Lower lobe of right lung (tissue), 2 donors: ENCODE measurements at regions not wholly inside any gene's neighbourhood (a gene's known extent, or its start where the extent isn't known, plus 50 kb on each side); places are given as distances from the start of the nearest gene placed in this dataset.

ENCODE experiments used
- ATAC-seq, 2 donors: fragments of 200-7000 bp; cut with Tn5 transposase; one replicate each; pipeline ENCODE4 v1.9.1; 2020 to 2022; ENCODE audit warnings: mild to moderate bottlenecking in 2 of 2, moderate library complexity in 2 of 2
- DNase-seq: peaks from one replicate; pipeline ENCODE4 v3.0.0-alpha.2; 2020
- H3K27ac ChIP-seq: fragments of 200-600 bp; one replicate; pipeline ENCODE4 v1.8.0; 2022
- H3K27me3 ChIP-seq: fragments of 200-600 bp; one replicate; pipeline ENCODE4 v1.8.0; 2022; ENCODE audit warnings: low read depth
- H3K36me3 ChIP-seq: fragments of 200-600 bp; one replicate; pipeline ENCODE4 v1.8.0; 2022; ENCODE audit warnings: mild to moderate bottlenecking
- H3K4me1 ChIP-seq: fragments of 200-600 bp; one replicate; pipeline ENCODE4 v1.8.0; 2022
- H3K4me3 ChIP-seq: fragments of 200-600 bp; one replicate; pipeline ENCODE4 v1.8.0; 2022; ENCODE audit warnings: mild to moderate bottlenecking
- H3K9me3 ChIP-seq: fragments of 200-600 bp; one replicate; pipeline ENCODE4 v1.8.0; 2022
- intact Hi-C: fragments of 100-400 bp; cut with DNase I; formaldehyde crosslinking; loops from one replicate; pipeline ENCODE4 v1.11.0; 2022
- TF ChIP-seq, protein P1 (sequence below): fragments of 200-600 bp; IDR thresholded peaks from one replicate; pipeline ENCODE4 v1.8.0; 2022; ENCODE audit warnings: antibody characterized with exemption, mild to moderate bottlenecking
- donor health status: DM: no; HTN: yes; CAD: no; lungs with severe emphysema.

DNA sequence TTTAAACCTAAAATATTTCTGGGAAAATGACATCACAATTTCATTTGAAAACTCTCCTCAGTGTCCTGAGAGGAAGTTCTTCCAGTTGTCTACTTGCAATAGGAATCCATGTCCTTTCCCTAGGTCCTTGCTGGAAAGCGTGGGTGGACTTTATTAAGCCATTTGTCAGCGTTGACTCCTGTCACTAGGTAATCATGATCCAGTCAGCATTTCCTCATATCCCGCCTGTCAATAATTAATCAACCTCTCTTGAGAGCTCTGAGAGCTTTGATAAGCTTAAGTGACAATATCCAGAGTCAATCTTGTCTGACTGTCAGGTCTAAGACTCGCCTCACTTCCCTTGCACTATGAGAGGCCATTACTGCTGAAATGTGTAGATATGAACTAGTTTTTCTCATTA lies 107.2 kb upstream of the SLIT3 start:
- Histone ChIP-seq H3K36me3 (no peaks in the 10 kb centered on the region), H3K9me3 (no peaks in the 10 kb centered on the region), H3K4me1 (no peaks in the 10 kb centered on the region), H3K27me3 (no peaks in the 10 kb centered on the region), H3K4me3 (no peak overlapping the region), H3K27ac (no peak overlapping the region)
- DNase-seq (no peak), ATAC-seq (no peak)
- TF ChIP-seq, protein P1, sequence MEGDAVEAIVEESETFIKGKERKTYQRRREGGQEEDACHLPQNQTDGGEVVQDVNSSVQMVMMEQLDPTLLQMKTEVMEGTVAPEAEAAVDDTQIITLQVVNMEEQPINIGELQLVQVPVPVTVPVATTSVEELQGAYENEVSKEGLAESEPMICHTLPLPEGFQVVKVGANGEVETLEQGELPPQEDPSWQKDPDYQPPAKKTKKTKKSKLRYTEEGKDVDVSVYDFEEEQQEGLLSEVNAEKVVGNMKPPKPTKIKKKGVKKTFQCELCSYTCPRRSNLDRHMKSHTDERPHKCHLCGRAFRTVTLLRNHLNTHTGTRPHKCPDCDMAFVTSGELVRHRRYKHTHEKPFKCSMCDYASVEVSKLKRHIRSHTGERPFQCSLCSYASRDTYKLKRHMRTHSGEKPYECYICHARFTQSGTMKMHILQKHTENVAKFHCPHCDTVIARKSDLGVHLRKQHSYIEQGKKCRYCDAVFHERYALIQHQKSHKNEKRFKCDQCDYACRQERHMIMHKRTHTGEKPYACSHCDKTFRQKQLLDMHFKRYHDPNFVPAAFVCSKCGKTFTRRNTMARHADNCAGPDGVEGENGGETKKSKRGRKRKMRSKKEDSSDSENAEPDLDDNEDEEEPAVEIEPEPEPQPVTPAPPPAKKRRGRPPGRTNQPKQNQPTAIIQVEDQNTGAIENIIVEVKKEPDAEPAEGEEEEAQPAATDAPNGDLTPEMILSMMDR = no peak
- intact Hi-C loops = no loop called here

DNA sequence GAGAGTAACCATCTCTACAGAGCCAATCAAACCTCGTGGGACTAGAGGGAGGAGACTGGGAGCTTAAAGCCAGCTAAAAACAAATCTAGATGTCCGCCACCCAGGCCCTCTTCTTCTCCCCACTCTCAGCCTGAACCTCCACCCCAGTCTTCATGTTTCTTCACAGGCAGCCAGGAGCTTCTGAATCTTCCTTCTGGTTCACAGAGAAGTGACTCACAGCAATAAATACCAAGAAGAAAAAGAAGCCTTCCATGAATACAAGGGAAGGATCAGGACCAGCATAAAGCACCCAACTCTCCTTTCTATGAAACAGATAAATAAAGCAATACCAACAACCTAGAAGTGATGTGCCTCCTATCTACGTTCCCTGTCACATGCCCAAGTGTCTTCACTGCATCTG lies 103.3 kb upstream of the SLIT3 start:
- DNase-seq (no peak), ATAC-seq (no peak)
- intact Hi-C loops = no loop called here
- Histone ChIP-seq H3K27ac (no peak overlapping the region), H3K9me3 (no peaks in the 10 kb centered on the region), H3K4me3 (no peak overlapping the region), H3K4me1 (no peaks in the 10 kb centered on the region), H3K27me3 (no peaks in the 10 kb centered on the region), H3K36me3 (no peaks in the 10 kb centered on the region)
- TF ChIP-seq, protein P1 = no peak

DNA sequence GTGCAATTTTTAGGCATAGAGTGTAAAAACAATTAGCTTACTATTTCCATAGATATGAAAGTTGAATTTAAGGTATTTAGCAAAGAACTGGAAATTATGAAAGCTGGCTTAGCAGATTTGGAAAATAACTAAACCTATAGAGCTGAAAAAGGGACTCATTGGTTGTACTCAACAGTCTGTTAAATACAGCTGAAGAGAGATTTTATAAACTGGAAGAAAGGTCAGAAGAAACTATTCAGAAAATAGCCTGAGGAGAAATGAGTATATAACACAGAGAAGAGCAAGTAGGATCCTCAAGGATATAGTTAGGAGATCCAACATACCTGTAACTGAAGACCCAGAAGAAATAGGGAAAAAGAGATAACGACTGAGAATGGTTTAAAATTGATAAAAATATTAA lies 97.6 kb upstream of the SLIT3 start:
- no peaks in the 10 kb centered on the region for H3K36me3 ChIP-seq
- no peak overlapping the region for H3K27ac ChIP-seq
- no peaks in the 10 kb centered on the region for H3K27me3 ChIP-seq
- DNase-seq = no peak
- peaks cover 7% of the 10 kb centered on the region for H3K9me3 ChIP-seq
- ATAC-seq = no peak
- H3K4me3 ChIP-seq = no peak overlapping the region
- TF ChIP-seq, protein P1 = no peak
- intact Hi-C loops = no loop called here
- H3K4me1 ChIP-seq = no peaks in the 10 kb centered on the region

DNA sequence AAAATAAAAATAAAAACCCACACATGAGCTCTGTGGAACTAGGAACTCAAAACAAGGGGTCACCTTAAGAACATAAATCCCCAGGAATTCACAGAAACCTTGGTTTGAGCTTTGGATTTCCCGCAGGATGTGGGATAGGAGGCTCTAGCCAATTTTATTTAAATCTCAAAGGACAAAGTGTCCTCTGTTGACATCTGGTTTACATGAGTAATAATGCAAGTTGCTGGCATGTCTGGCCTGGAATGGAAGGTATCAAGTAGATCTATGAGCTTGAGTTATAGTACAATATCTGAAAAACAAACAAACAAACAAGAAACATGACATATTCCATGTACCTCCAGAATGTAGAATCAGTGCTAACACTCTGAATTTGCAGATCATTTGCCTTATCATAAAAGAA lies 94.2 kb upstream of the SLIT3 start:
- Histone ChIP-seq H3K36me3 (no peaks in the 10 kb centered on the region), H3K9me3 (peaks cover 7% of the 10 kb centered on the region), H3K4me3 (no peak overlapping the region), H3K4me1 (no peaks in the 10 kb centered on the region), H3K27ac (no peak overlapping the region), H3K27me3 (no peaks in the 10 kb centered on the region)
- ATAC-seq (no peak), DNase-seq (no peak)
- TF ChIP-seq, protein P1 = no peak
- intact Hi-C loops = no loop called here

DNA sequence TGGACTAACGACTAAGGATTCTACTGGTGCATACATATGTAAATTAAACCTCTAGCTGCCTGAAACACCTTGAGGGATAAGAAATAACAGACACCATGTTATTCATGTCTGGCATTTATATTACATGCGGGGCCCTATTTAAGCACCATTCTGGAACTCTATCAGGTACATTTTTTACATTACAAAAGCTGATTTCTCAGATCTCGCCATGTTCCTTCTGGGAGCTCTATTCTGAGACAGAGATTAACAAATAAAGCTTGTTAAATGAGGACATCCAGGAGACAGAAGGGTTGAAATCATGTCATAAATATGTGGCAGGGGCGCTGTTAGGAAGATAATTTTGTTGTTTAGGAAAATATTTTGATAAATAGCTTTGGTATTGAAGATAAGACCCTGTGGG lies 93.4 kb upstream of the SLIT3 start:
- TF ChIP-seq, protein P1 = no peak
- peaks cover 2% of the 10 kb centered on the region for H3K27me3 ChIP-seq
- no peaks in the 10 kb centered on the region for H3K4me1 ChIP-seq
- no peaks in the 10 kb centered on the region for H3K36me3 ChIP-seq
- H3K4me3 ChIP-seq = no peak overlapping the region
- H3K9me3 ChIP-seq = peaks cover 7% of the 10 kb centered on the region
- ATAC-seq = no peak
- intact Hi-C loops = no loop called here
- DNase-seq = no peak
- no peak overlapping the region for H3K27ac ChIP-seq

DNA sequence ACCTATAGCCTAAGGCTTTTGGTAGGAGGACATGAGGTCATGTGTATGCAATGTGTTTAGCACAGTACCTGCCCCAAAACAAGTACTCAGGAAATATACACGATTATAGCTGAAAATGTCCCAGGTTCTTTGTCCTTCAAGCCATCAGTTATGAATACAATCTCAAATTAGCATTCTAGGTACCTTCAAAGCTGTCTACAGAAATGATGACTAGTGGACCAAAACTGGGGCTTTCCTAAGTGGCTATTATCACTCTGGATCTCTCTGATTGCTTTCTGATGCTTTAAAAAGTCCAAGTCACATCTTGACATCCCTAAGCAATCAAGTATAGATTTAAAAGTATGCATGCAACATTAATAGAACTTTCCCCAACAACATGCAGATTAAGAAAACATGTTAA lies 93.0 kb upstream of the SLIT3 start:
- DNase-seq = no peak
- TF ChIP-seq, protein P1 = no peak
- no peaks in the 10 kb centered on the region for H3K4me1 ChIP-seq
- intact Hi-C loops = no loop called here
- no peak for ATAC-seq
- H3K27ac ChIP-seq = no peak overlapping the region
- peaks cover 3% of the 10 kb centered on the region for H3K27me3 ChIP-seq
- no peak overlapping the region for H3K4me3 ChIP-seq
- H3K36me3 ChIP-seq = no peaks in the 10 kb centered on the region
- peaks cover 6% of the 10 kb centered on the region for H3K9me3 ChIP-seq
